SW480 (cell line): ENCODE measurements at regions not wholly inside any gene's neighbourhood (a gene's known extent, or its start where the extent isn't known, plus 50 kb on each side); places are given as distances from the start of the nearest gene placed in this dataset.
A peak's percentile ranks its signal among the peaks of the same experiment; 100 is the strongest.

Experiments used
- DNase-seq: peaks from one replicate; pipeline ENCODE4 v3.0.0-alpha.2; 2016; ENCODE audit warnings: low spot score

- DNase-seq, result no peak
These were observed 57.1 kb downstream of the FAM47B start for GRCh38 chrX:34999702-35000101.

GRCh38 chrX:35006361-35006760, 63.8 kb downstream of the FAM47B start:
- no peak for DNase-seq

GRCh38 chrX:35015621-35016020, 73.0 kb downstream of the FAM47B start:
- no peak for DNase-seq

- peak; percentile 22 for DNase-seq
These were observed 73.5 kb downstream of the FAM47B start for GRCh38 chrX:35016051-35016450.

GRCh38 chrX:35017284-35017683, 74.7 kb downstream of the FAM47B start:
- DNase-seq, result no peak

- no peak for DNase-seq
These were observed 81.1 kb downstream of the FAM47B start for GRCh38 chrX:35023683-35024082.

GRCh38 chrX:35025820-35026219, 83.2 kb downstream of the FAM47B start:
- DNase-seq, result no peak

GRCh38 chrX:35040871-35041270, 98.3 kb downstream of the FAM47B start:
- DNase-seq, result no peak

- DNase-seq, result no peak
These were observed 104.2 kb downstream of the FAM47B start for GRCh38 chrX:35046660-35047296.

GRCh38 chrX:35076061-35076460, 133.5 kb downstream of the FAM47B start:
- DNase-seq, result no peak

- DNase-seq, result no peak
These were observed 148.2 kb downstream of the FAM47B start for GRCh38 chrX:35090801-35091200.

- DNase-seq, result peak; percentile 2
These were observed 155.8 kb downstream of the FAM47B start for GRCh38 chrX:35098419-35098818.

GRCh38 chrX:35101901-35102300, 159.3 kb downstream of the FAM47B start:
- DNase-seq, result no peak

- DNase-seq, result no peak
These were observed 162.0 kb downstream of the FAM47B start for GRCh38 chrX:35104626-35105025.

GRCh38 chrX:35115205-35115604, 172.6 kb downstream of the FAM47B start:
- no peak for DNase-seq

- DNase-seq, result no peak
These were observed 180.2 kb downstream of the FAM47B start for GRCh38 chrX:35122756-35123155.

GRCh38 chrX:35149517-35149916, 206.9 kb downstream of the FAM47B start:
- DNase-seq, result no peak

GRCh38 chrX:35150052-35150451, 207.5 kb downstream of the FAM47B start:
- no peak for DNase-seq

GRCh38 chrX:35150642-35151239, 208.1 kb downstream of the FAM47B start:
- no peak for DNase-seq

- no peak for DNase-seq
These were observed 223.4 kb downstream of the FAM47B start for GRCh38 chrX:35166023-35166422.
